ENCODE measurements at regions not wholly inside any gene's neighbourhood (a gene's known extent, or its start where the extent isn't known, plus 50 kb on each side); places are given as distances from the start of the nearest gene placed in this dataset.

DNA sequence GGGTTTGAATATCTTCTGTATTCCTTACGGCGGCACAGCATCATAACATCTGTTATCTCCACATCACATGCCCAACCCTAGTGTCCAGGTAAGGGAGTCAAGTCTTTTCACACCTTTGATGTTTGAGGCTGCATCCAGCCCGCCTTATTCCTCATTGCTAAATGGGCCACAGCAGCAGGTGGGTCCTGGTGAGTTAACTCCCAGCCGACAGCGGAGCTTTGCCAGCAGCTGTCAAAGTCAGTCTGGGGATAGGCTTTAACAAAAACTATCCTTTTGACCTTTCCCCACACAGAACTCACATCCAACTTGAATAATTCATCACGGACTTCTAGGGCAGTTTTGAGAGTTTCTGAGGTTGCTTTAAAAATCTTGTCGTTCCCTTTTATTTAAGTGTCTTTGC, 235.1 kb downstream of the DLEU7 start:
- Mint-ChIP-seq H3K27me3 (peaks cover 5 to 11% of the 10 kb centered on the region in 2 donors), H3K36me3 (no peaks in the 10 kb centered on the region), H3K4me1 (peaks cover 17 to 29% (median 19%) of the 10 kb centered on the region in 3 donors), H3K9me3 (no peaks in the 10 kb centered on the region), H3K4me3 (no peak overlapping the region), H3K27ac (no peak overlapping the region)
- ATAC-seq (replicated peaks in 1 of 4), result no peak
- 92% methylated on average over 3 of the region's 7 CpGs for WGBS (ENCODE audit: insufficient coverage)
- CTCF ChIA-PET, result no interaction called here
- Histone ChIP-seq H3K4me1 (ENCODE audit: control insufficient read depth in 1 of 2, extremely low read depth in 1 of 2, insufficient read depth in 2 of 2, low read length in 2 of 2) (peaks cover 4 to 5% of the 10 kb centered on the region in 2 experiments), H3K4me3 (ENCODE audit: control insufficient read depth in 1 of 2, extremely low read depth in 1 of 2, low read length in 1 of 2) (no peak overlapping the region), H3K9me3 (no peaks in the 10 kb centered on the region), H3K27ac (ENCODE audit: low read length) (no peak overlapping the region), H3K36me3 (ENCODE audit: control insufficient read depth in 2 of 2, extremely low read depth in 1 of 2, insufficient read depth in 1 of 2, low read length in 1 of 2) (no peaks in the 10 kb centered on the region), H3K27me3 (replicated peaks in 1 of 2; ENCODE audit: control insufficient read depth in 2 of 2, extremely low read depth in 1 of 2, insufficient read depth in 2 of 2, low read length in 1 of 2) (peaks cover 0 to 2% of the 10 kb centered on the region in 2 experiments)
- no peak for DNase-seq
- POLR2A ChIA-PET, result no interaction called here

DNA sequence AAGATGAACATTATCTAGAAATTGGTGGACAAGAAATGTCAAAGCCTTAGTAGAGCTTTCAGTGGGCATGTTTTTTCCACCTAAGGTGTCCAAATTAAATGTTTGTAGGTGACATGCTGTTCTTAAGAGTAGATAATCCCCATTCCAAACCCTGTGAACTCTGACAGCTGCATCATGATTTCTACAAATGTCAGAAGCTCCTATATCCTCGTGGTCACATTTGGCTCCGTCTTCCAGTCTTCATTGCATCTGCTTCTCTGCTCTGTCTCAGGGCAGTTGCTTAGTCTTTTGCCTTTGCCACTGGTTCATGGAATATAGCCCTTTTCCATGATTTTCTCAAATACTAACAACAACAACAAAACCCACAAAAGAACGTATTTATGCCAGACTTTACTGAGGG, 234.5 kb downstream of the DLEU7 start:
- WGBS (ENCODE audit: insufficient coverage), result 84% methylated on average over 2 of the region's 3 CpGs
- Histone ChIP-seq H3K36me3 (ENCODE audit: control insufficient read depth in 2 of 2, extremely low read depth in 1 of 2, insufficient read depth in 1 of 2, low read length in 1 of 2) (no peaks in the 10 kb centered on the region), H3K27me3 (replicated peaks in 1 of 2; ENCODE audit: control insufficient read depth in 2 of 2, extremely low read depth in 1 of 2, insufficient read depth in 2 of 2, low read length in 1 of 2) (peaks cover 0 to 2% of the 10 kb centered on the region in 2 experiments), H3K4me3 (ENCODE audit: control insufficient read depth in 1 of 2, extremely low read depth in 1 of 2, low read length in 1 of 2) (no peak overlapping the region), H3K27ac (ENCODE audit: low read length) (no peak overlapping the region), H3K4me1 (ENCODE audit: control insufficient read depth in 1 of 2, extremely low read depth in 1 of 2, insufficient read depth in 2 of 2, low read length in 2 of 2) (peaks cover 4 to 5% of the 10 kb centered on the region in 2 experiments), H3K9me3 (no peaks in the 10 kb centered on the region)
- no peaks in the 10 kb centered on the region for H3K9me3 Mint-ChIP-seq
- POLR2A ChIA-PET, result interaction anchor here (0.6 kb wide), 2 partner anchors 29 to 601 kb away, joined by 3 to 4 read pairs; no protein-coding TSS in a partner anchor
- DNase-seq, result no peak
- H3K36me3 Mint-ChIP-seq, result no peaks in the 10 kb centered on the region
- no peak overlapping the region for H3K27ac Mint-ChIP-seq
- CTCF ChIA-PET, result no interaction called here
- H3K4me3 Mint-ChIP-seq, result no peak overlapping the region
- ATAC-seq (replicated peaks in 1 of 4), result no peak
- peaks cover 5 to 11% of the 10 kb centered on the region in 2 donors for H3K27me3 Mint-ChIP-seq
- H3K4me1 Mint-ChIP-seq, result peaks cover 17 to 29% (median 19%) of the 10 kb centered on the region in 3 donors

DNA sequence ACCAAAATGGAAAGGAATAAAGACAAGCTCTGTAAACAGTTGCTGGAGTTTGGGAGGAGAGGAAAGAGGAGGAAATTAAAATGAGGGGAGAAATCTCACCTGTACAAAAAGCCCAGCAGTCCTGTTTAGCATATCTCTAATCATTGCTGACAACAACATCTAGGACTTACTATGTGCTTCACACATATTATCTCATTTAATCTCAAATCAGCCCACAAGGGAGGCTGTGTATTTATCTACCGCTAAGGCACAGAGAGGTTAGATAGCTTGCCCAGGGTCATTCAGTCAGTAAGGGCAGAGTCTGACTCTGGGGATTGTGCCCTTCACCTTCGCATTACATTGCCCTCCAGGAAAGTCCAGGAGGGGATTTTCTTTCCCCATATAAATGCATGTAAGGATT, 233.3 kb downstream of the DLEU7 start:
- no CpG with 5 or more reads among the region's 2 CpGs for WGBS (ENCODE audit: insufficient coverage)
- Mint-ChIP-seq H3K27ac (no peak overlapping the region), H3K9me3 (no peaks in the 10 kb centered on the region), H3K4me3 (no peak overlapping the region), H3K4me1 (peaks cover 17 to 29% (median 19%) of the 10 kb centered on the region in 3 donors), H3K36me3 (no peaks in the 10 kb centered on the region), H3K27me3 (peaks cover 5 to 11% of the 10 kb centered on the region in 2 donors)
- CTCF ChIA-PET, result no interaction called here
- ATAC-seq (replicated peaks in 1 of 4), result no peak
- no peak for DNase-seq
- POLR2A ChIA-PET, result no interaction called here
- no peak overlapping the region for H3K27ac ChIP-seq (ENCODE audit: low read length)
- H3K4me1 ChIP-seq (ENCODE audit: control insufficient read depth in 1 of 2, extremely low read depth in 1 of 2, insufficient read depth in 2 of 2, low read length in 2 of 2), result peaks cover 4 to 5% of the 10 kb centered on the region in 2 experiments
- H3K36me3 ChIP-seq (ENCODE audit: control insufficient read depth in 2 of 2, extremely low read depth in 1 of 2, insufficient read depth in 1 of 2, low read length in 1 of 2), result no peaks in the 10 kb centered on the region
- H3K9me3 ChIP-seq, result no peaks in the 10 kb centered on the region
- peaks cover 0 to 2% of the 10 kb centered on the region in 2 experiments for H3K27me3 ChIP-seq (replicated peaks in 1 of 2; ENCODE audit: control insufficient read depth in 2 of 2, extremely low read depth in 1 of 2, insufficient read depth in 2 of 2, low read length in 1 of 2)
- no peak overlapping the region for H3K4me3 ChIP-seq (ENCODE audit: control insufficient read depth in 1 of 2, extremely low read depth in 1 of 2, low read length in 1 of 2)

DNA sequence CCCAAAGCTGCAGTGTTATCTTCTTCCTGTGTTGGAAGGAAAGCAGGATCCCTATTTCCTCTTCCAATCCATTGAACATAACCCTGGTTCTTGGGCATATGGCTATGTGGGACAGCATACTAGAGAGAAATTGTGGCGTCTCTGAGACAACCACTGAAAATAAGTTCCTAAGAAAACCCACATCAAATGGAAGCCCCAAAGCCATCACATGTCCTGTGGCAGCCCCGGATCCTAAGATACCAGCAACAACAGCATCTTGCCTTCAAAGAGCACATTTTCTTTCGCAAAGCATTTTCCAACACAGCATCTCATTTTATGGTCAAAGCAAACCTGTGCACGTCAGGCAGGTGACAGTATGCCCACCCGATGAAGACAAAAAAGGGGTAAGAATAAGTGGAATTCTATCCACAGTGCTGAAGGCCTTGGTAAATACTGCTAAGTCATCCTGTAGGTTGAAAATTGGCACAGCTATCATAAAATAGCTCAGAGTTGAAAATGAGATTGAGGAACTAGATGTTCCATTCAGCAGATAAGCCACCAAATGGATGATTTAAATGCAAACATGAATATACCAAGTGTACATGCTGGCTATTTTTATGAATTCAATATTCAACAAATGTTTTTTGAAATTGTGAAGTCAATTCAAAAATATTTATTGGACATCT, 232.2 kb downstream of the DLEU7 start:
- Histone ChIP-seq H3K9me3 (no peaks in the 10 kb centered on the region), H3K27ac (ENCODE audit: low read length) (no peak overlapping the region), H3K4me3 (ENCODE audit: control insufficient read depth in 1 of 2, extremely low read depth in 1 of 2, low read length in 1 of 2) (no peak overlapping the region), H3K36me3 (ENCODE audit: control insufficient read depth in 2 of 2, extremely low read depth in 1 of 2, insufficient read depth in 1 of 2, low read length in 1 of 2) (no peaks in the 10 kb centered on the region), H3K27me3 (replicated peaks in 1 of 2; ENCODE audit: control insufficient read depth in 2 of 2, extremely low read depth in 1 of 2, insufficient read depth in 2 of 2, low read length in 1 of 2) (peaks cover 0 to 2% of the 10 kb centered on the region in 2 experiments), H3K4me1 (ENCODE audit: control insufficient read depth in 1 of 2, extremely low read depth in 1 of 2, insufficient read depth in 2 of 2, low read length in 2 of 2) (peaks cover 4 to 5% of the 10 kb centered on the region in 2 experiments)
- WGBS (ENCODE audit: insufficient coverage), result 17% methylated on average over 2 of the region's 5 CpGs
- POLR2A ChIA-PET, result no interaction called here
- H3K36me3 Mint-ChIP-seq, result no peaks in the 10 kb centered on the region
- CTCF ChIA-PET, result no interaction called here
- H3K4me1 Mint-ChIP-seq, result peaks cover 17 to 29% (median 19%) of the 10 kb centered on the region in 3 donors
- DNase-seq, result peak in 9 of 35 experiments; percentile 1 to 41 (median 10)
- H3K27me3 Mint-ChIP-seq, result peaks cover 5 to 11% of the 10 kb centered on the region in 2 donors
- no peak overlapping the region for H3K27ac Mint-ChIP-seq
- peak; percentile 32 to 78 (median 39) for ATAC-seq (replicated peaks in 1 of 4)
- H3K4me3 Mint-ChIP-seq, result no peak overlapping the region
- H3K9me3 Mint-ChIP-seq, result no peaks in the 10 kb centered on the region

DNA sequence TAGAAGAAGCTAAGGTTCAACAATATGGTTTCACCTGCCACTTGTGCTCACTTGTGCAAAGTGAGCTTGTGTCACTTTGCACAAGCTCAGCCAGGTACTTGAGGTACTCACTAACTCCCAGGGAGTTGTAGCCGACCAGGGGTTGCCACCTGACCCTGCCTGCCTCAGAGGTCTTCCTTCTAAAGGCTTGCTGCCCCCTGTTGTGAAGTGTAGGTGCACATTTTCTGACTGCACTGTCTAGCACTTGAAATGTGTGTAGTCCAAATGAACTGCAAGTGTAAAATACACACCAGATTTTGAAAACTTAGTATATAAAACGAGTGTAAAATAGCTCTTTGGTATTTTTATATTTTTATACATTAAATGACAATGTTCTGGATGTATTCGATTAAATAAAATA, 230.8 kb downstream of the DLEU7 start:
- Histone ChIP-seq H3K4me1 (ENCODE audit: control insufficient read depth in 1 of 2, extremely low read depth in 1 of 2, insufficient read depth in 2 of 2, low read length in 2 of 2) (peaks cover 4 to 5% of the 10 kb centered on the region in 2 experiments), H3K9me3 (no peaks in the 10 kb centered on the region), H3K27ac (ENCODE audit: low read length) (no peak overlapping the region), H3K36me3 (ENCODE audit: control insufficient read depth in 2 of 2, extremely low read depth in 1 of 2, insufficient read depth in 1 of 2, low read length in 1 of 2) (no peaks in the 10 kb centered on the region), H3K27me3 (replicated peaks in 1 of 2; ENCODE audit: control insufficient read depth in 2 of 2, extremely low read depth in 1 of 2, insufficient read depth in 2 of 2, low read length in 1 of 2) (peaks cover 0 to 2% of the 10 kb centered on the region in 2 experiments), H3K4me3 (ENCODE audit: control insufficient read depth in 1 of 2, extremely low read depth in 1 of 2, low read length in 1 of 2) (no peak overlapping the region)
- H3K9me3 Mint-ChIP-seq, result no peaks in the 10 kb centered on the region
- ATAC-seq (replicated peaks in 1 of 4) (no peak), DNase-seq (no peak)
- WGBS (ENCODE audit: insufficient coverage), result no CpG with 5 or more reads among the region's 3 CpGs
- no peaks in the 10 kb centered on the region for H3K36me3 Mint-ChIP-seq
- no peak overlapping the region for H3K4me3 Mint-ChIP-seq
- ChIA-PET POLR2A (no interaction called here), CTCF (no interaction called here)
- H3K27ac Mint-ChIP-seq, result no peak overlapping the region
- H3K4me1 Mint-ChIP-seq, result peaks cover 19 to 29% (median 20%) of the 10 kb centered on the region in 3 donors
- peaks cover 3 to 11% of the 10 kb centered on the region in 2 donors for H3K27me3 Mint-ChIP-seq

DNA sequence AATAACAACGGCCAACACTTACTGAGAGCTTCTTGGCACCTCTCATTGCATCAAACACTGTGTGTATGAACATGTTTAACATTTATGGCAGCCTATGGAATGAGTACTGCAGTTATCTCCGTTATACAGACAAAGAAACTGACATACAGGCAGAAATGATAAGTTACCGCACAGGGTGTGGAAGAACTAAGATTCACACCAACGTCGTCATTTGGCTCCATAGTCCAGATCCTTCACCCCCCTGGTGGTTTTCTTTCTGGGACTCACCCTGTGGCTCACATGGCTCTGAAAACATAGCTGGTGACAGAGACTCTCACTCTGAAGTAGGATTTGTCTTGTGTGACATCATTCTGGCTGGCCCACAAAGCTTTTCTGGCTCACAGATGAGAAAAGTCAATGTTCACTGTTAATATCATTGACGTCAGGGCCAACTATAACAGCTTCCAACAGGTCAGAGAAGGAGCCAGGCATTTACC, 230.1 kb downstream of the DLEU7 start:
- H3K4me3 Mint-ChIP-seq, result no peak overlapping the region
- Histone ChIP-seq H3K9me3 (no peaks in the 10 kb centered on the region), H3K27ac (ENCODE audit: low read length) (no peak overlapping the region), H3K36me3 (ENCODE audit: control insufficient read depth in 2 of 2, extremely low read depth in 1 of 2, insufficient read depth in 1 of 2, low read length in 1 of 2) (no peaks in the 10 kb centered on the region), H3K27me3 (replicated peaks in 1 of 2; ENCODE audit: control insufficient read depth in 2 of 2, extremely low read depth in 1 of 2, insufficient read depth in 2 of 2, low read length in 1 of 2) (peaks cover 0 to under 1% of the 10 kb centered on the region in 2 experiments), H3K4me1 (ENCODE audit: control insufficient read depth in 1 of 2, extremely low read depth in 1 of 2, insufficient read depth in 2 of 2, low read length in 2 of 2) (peaks cover 4 to 5% of the 10 kb centered on the region in 2 experiments), H3K4me3 (ENCODE audit: control insufficient read depth in 1 of 2, extremely low read depth in 1 of 2, low read length in 1 of 2) (no peak overlapping the region)
- H3K4me1 Mint-ChIP-seq, result peaks cover 19 to 29% (median 20%) of the 10 kb centered on the region in 3 donors
- H3K9me3 Mint-ChIP-seq, result no peaks in the 10 kb centered on the region
- WGBS (ENCODE audit: insufficient coverage), result 100% methylated on average over 2 of the region's 6 CpGs
- no peak overlapping the region for H3K27ac Mint-ChIP-seq
- ChIA-PET CTCF (no interaction called here), POLR2A (interaction anchor here in 1 of 2 donors (0.6 kb wide), 1 partner anchor 80 kb away, joined by 3 read pairs; no protein-coding TSS in a partner anchor)
- H3K36me3 Mint-ChIP-seq, result no peaks in the 10 kb centered on the region
- ATAC-seq (replicated peaks in 1 of 4) (no peak), DNase-seq (no peak)
- peaks cover 3 to 11% of the 10 kb centered on the region in 2 donors for H3K27me3 Mint-ChIP-seq

Measured in T-cell (primary cell).